NCI-H2107 treated with DMSO at 0.1 percent for 48 hours (cell line): ENCODE measurements at regions not wholly inside any gene's neighbourhood (a gene's known extent, or its start where the extent isn't known, plus 50 kb on each side); places are given as distances from the start of the nearest gene placed in this dataset.
A peak's percentile ranks its signal among the peaks of the same experiment; 100 is the strongest.

Source experiments
- DNase-seq: peaks from one replicate; lab custom pipeline; 2025; ENCODE audit not compliant: unreplicated experiment; lab: John Stamatoyannopoulos, UW

- DNase-seq, result peak; percentile 61
Measured at GRCh38 chr17:36661047-36661666, 59.8 kb downstream of the MRM1 start.

GRCh38 chr17:36661688-36662087, 60.3 kb downstream of the MRM1 start:
- DNase-seq, result no peak

GRCh38 chr17:36665417-36665816, 64.0 kb downstream of the MRM1 start:
- DNase-seq, result no peak

- no peak for DNase-seq
Measured at GRCh38 chr17:36667922-36668321, 66.5 kb downstream of the MRM1 start.

- no peak for DNase-seq
Measured at GRCh38 chr17:36668824-36669223, 67.4 kb downstream of the MRM1 start.

GRCh38 chr17:36671144-36671543, 69.8 kb downstream of the MRM1 start:
- no peak for DNase-seq

GRCh38 chr17:36672403-36672918, 71.1 kb downstream of the MRM1 start:
- no peak for DNase-seq

GRCh38 chr17:36673068-36673467, 71.7 kb downstream of the MRM1 start:
- no peak for DNase-seq

- no peak for DNase-seq
Measured at GRCh38 chr17:36673637-36674277, 72.4 kb downstream of the MRM1 start.

- no peak for DNase-seq
Measured at GRCh38 chr17:36674278-36674650, 72.9 kb downstream of the MRM1 start.

GRCh38 chr17:36675250-36675649, 73.9 kb downstream of the MRM1 start:
- no peak for DNase-seq

GRCh38 chr17:36675786-36676185, 74.4 kb downstream of the MRM1 start:
- no peak for DNase-seq

- DNase-seq, result no peak
Measured at GRCh38 chr17:36679815-36680467, 78.6 kb downstream of the MRM1 start.

GRCh38 chr17:36680701-36681202, 79.4 kb downstream of the MRM1 start:
- no peak for DNase-seq

GRCh38 chr17:36682773-36683172, 81.4 kb downstream of the MRM1 start:
- DNase-seq, result no peak

GRCh38 chr17:36683387-36683786, 82.0 kb downstream of the MRM1 start:
- no peak for DNase-seq

GRCh38 chr17:36684134-36684533, 82.8 kb downstream of the MRM1 start:
- no peak for DNase-seq

- DNase-seq, result no peak
Measured at GRCh38 chr17:36686123-36686669, 84.8 kb downstream of the MRM1 start.

GRCh38 chr17:36687736-36688135, 86.4 kb downstream of the MRM1 start:
- DNase-seq, result peak; percentile 32

GRCh38 chr17:36689089-36689667, 87.8 kb downstream of the MRM1 start:
- DNase-seq, result no peak

GRCh38 chr17:36690190-36690589, 88.8 kb downstream of the MRM1 start:
- DNase-seq, result no peak
